Vagina (tissue), 2 donors: ENCODE measurements at regions not wholly inside any gene's neighbourhood (a gene's known extent, or its start where the extent isn't known, plus 50 kb on each side); places are given as distances from the start of the nearest gene placed in this dataset.

Experiments used
- POLR2A ChIP-seq, 2 donors: fragments of 450-650 bp; IDR thresholded peaks; one replicate each; pipeline ENCODE4 v1.6.1; 2017; ENCODE audit warnings: antibody characterized with exemption in 2 of 2, mild to moderate bottlenecking in 2 of 2, moderate library complexity in 2 of 2
- TF ChIP-seq, protein P1 (sequence below), 3 experiments: fragments of 450-650 bp in 2 of 3; fragments of 200-600 bp in 1 of 3; sonication (generic) in 1 of 3; IDR thresholded peaks; one replicate each; pipeline ENCODE4 v1.5.1; 2017 to 2019; ENCODE audit warnings: antibody characterized with exemption in 3 of 3, mild to moderate bottlenecking in 2 of 3, moderate library complexity in 2 of 3

DNA sequence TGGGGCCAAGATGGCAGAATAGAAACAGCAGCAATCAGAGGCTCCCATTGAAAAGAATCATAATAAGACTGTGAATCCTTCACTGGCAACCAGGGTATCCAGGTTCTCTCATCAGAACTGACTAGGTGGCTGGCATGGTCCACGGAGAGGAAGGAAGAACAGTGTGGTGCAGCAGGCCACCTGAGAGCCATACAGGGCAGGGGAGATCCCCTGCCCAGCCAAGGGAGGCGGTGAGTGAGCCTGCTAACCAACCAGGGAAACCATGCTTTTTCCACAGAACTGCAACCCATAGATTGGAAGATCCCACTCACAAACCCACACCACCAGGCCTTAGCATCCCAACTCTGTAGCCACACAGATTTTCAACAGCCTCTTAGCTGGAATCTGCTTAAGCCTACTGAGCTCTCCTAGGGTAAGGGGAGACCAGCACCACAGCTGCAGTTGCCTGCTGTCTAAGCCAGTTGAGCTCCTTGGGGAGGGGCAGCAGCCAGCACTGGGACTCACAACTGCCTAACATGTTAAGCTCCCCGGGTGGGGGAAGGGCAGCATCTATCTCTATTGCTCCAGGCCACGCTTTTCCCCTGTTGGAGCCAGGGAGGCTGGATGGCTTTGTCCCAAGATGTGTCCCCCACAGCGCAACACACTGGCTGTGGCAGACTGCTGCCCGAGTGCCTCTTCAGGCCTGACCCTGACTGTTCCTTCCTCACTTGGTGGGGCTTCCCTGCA lies 342.6 kb upstream of the CCDC196 start:
- TF ChIP-seq, protein P1, sequence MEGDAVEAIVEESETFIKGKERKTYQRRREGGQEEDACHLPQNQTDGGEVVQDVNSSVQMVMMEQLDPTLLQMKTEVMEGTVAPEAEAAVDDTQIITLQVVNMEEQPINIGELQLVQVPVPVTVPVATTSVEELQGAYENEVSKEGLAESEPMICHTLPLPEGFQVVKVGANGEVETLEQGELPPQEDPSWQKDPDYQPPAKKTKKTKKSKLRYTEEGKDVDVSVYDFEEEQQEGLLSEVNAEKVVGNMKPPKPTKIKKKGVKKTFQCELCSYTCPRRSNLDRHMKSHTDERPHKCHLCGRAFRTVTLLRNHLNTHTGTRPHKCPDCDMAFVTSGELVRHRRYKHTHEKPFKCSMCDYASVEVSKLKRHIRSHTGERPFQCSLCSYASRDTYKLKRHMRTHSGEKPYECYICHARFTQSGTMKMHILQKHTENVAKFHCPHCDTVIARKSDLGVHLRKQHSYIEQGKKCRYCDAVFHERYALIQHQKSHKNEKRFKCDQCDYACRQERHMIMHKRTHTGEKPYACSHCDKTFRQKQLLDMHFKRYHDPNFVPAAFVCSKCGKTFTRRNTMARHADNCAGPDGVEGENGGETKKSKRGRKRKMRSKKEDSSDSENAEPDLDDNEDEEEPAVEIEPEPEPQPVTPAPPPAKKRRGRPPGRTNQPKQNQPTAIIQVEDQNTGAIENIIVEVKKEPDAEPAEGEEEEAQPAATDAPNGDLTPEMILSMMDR (IDR thresholded peaks at IDR 0.05): no peak
- no peak for TF ChIP-seq POLR2A (IDR thresholded peaks at IDR 0.05)
